IMR-90 (cell line): ENCODE measurements at regions not wholly inside any gene's neighbourhood (a gene's known extent, or its start where the extent isn't known, plus 50 kb on each side); places are given as distances from the start of the nearest gene placed in this dataset.
A peak's percentile ranks its signal among the peaks of the same experiment; 100 is the strongest.

Experiments used
- ATAC-seq: fragments of 200-7000 bp; cut with Tn5 transposase; 2 replicates; pipeline ENCODE4 v1.9.1; 2020; ENCODE audit warnings: low read depth, mild to moderate bottlenecking, moderate library complexity
- BruUV-seq: library from RNA; stranded (reverse); fragments of 400-500 nt; replicated peaks from 2 replicates; lab custom pipeline; 2021; lab: Mats Ljungman, UMichigan
- CTCF ChIA-PET: fragments of 300-600 bp; formaldehyde crosslinking; extraction: SDS; loops from one replicate; lab custom pipeline; 2021; ENCODE audit warnings: antibody characterized with exemption; lab: Yijun Ruan, JAX
- POLR2A ChIA-PET: fragments of 300-600 bp; sonication (Branson Sonifier 250); formaldehyde crosslinking; loops from one replicate; lab custom pipeline; 2022; ENCODE audit warnings: antibody characterized with exemption; ENCODE audit not compliant: unreplicated experiment; lab: Charles Lee
- DNase-seq: peaks from one replicate; pipeline ENCODE4 v3.0.0; 2013
- H2AFZ ChIP-seq: replicated peaks from 2 replicates; pipeline ENCODE3; 2013; ENCODE audit warnings: low read length, mild to moderate bottlenecking; ENCODE audit not compliant: poor library complexity
- H2AK5ac ChIP-seq: 2 replicates; pipeline ENCODE4 v1.6.1; 2013; ENCODE audit warnings: low read depth, low read length, inconsistent platforms
- H2AK9ac ChIP-seq: replicated peaks from 2 replicates; pipeline ENCODE3; 2013; ENCODE audit warnings: mild to moderate bottlenecking, low read depth, low read length, moderate library complexity; ENCODE audit not compliant: poor library complexity
- H2BK120ac ChIP-seq: 2 replicates; pipeline ENCODE4 v1.6.1; 2013; ENCODE audit warnings: low read depth, low read length, inconsistent platforms
- H2BK15ac ChIP-seq: 3 replicates; pipeline ENCODE4 v1.6.1; 2013; ENCODE audit warnings: low read depth, low read length, inconsistent platforms
- H2BK20ac ChIP-seq: 2 replicates; pipeline ENCODE4 v1.6.1; 2013; ENCODE audit warnings: low read depth, mild to moderate bottlenecking, inconsistent platforms, low read length, moderate library complexity
- H2BK5ac ChIP-seq: 2 replicates; pipeline ENCODE4 v1.6.1; 2013; ENCODE audit warnings: mild to moderate bottlenecking, low read depth, low read length, inconsistent platforms; ENCODE audit not compliant: poor library complexity, severe bottlenecking
- H3K14ac ChIP-seq: replicated peaks from 2 replicates; pipeline ENCODE4 v1.6.1; 2013; ENCODE audit warnings: low read depth, low read length, inconsistent platforms
- H3K18ac ChIP-seq: 2 replicates; pipeline ENCODE4 v1.6.1; 2013; ENCODE audit warnings: low read depth, low read length, control low read depth
- H3K23ac ChIP-seq: 2 replicates; pipeline ENCODE4 v1.6.1; 2013; ENCODE audit warnings: low read depth, low read length, inconsistent platforms
- H3K27ac ChIP-seq: 2 replicates; pipeline ENCODE4 v1.5.1; 2013; ENCODE audit warnings: mild to moderate bottlenecking, control low read depth, low read length; ENCODE audit not compliant: insufficient read depth
- H3K27me3 ChIP-seq: 2 replicates; pipeline ENCODE4 v1.6.1; 2013; ENCODE audit warnings: low read length; ENCODE audit not compliant: control insufficient read depth, insufficient read depth
- H3K36me3 ChIP-seq: 2 replicates; pipeline ENCODE4 v1.6.1; 2013; ENCODE audit warnings: low read length, mixed read lengths; ENCODE audit not compliant: control insufficient read depth, insufficient read depth
- H3K4ac ChIP-seq: 2 replicates; pipeline ENCODE4 v1.6.1; 2013; ENCODE audit warnings: low read depth, low read length, inconsistent platforms
- H3K4me1 ChIP-seq: 2 replicates; pipeline ENCODE4 v1.6.1; 2013; ENCODE audit warnings: low read length, mixed read lengths; ENCODE audit not compliant: control insufficient read depth, insufficient read depth
- H3K4me2 ChIP-seq: 2 replicates; pipeline ENCODE4 v1.6.1; 2013; ENCODE audit warnings: low read depth, mild to moderate bottlenecking, control low read depth, low read length, moderate library complexity
- H3K4me3 ChIP-seq: 2 replicates; pipeline ENCODE4 v1.5.1; 2013; ENCODE audit warnings: low read depth, mild to moderate bottlenecking, control low read depth, low read length, moderate library complexity; ENCODE audit not compliant: insufficient read depth
- H3K56ac ChIP-seq: 2 replicates; pipeline ENCODE4 v1.6.1; 2013; ENCODE audit warnings: low read length, inconsistent platforms; ENCODE audit not compliant: insufficient read depth; ENCODE audit errors: extremely low read depth
- H3K79me1 ChIP-seq, 2 experiments: 2 replicates each; pipeline ENCODE4 v1.6.1; 2013; ENCODE audit warnings: low read length in 2 of 2, inconsistent platforms in 1 of 2, low read depth in 1 of 2
- H3K9ac ChIP-seq: 2 replicates; pipeline ENCODE4 v1.6.1; 2013; ENCODE audit warnings: low read depth, low read length, control low read depth
- H3K9me1 ChIP-seq: 2 replicates; pipeline ENCODE4 v1.6.1; 2013; ENCODE audit warnings: low read length, inconsistent platforms; ENCODE audit not compliant: insufficient read depth
- H3K9me3 ChIP-seq: 2 replicates; pipeline ENCODE4 v1.6.1; 2013; ENCODE audit warnings: low read length; ENCODE audit not compliant: control insufficient read depth, insufficient read depth
- H4K20me1 ChIP-seq: 2 replicates; pipeline ENCODE4 v1.6.1; 2013; ENCODE audit warnings: low read length, inconsistent platforms; ENCODE audit not compliant: insufficient read depth
- H4K5ac ChIP-seq: 2 replicates; pipeline ENCODE4 v1.6.1; 2013; ENCODE audit warnings: mild to moderate bottlenecking, low read depth, low read length, control low read depth
- H4K8ac ChIP-seq, 2 experiments: 2 replicates each; pipeline ENCODE4 v1.6.1; 2013; ENCODE audit warnings: low read depth in 2 of 2, low read length in 2 of 2, control low read depth in 1 of 2, inconsistent platforms in 1 of 2
- H4K91ac ChIP-seq: 2 replicates; pipeline ENCODE4 v1.6.1; 2013; ENCODE audit warnings: low read depth, low read length, inconsistent platforms; ENCODE audit not compliant: insufficient read depth
- CHD1 ChIP-seq: IDR thresholded peaks from 2 replicates; pipeline ENCODE4 v1.6.1; 2012; ENCODE audit warnings: low read depth, low read length, improper control_type of control experiment
- MAZ ChIP-seq: IDR thresholded peaks from 2 replicates; pipeline ENCODE4 v1.6.1; 2012; ENCODE audit warnings: low read depth, mild to moderate bottlenecking, low read length, improper control_type of control experiment, moderate library complexity, borderline replicate concordance
- POLR2A ChIP-seq: IDR thresholded peaks from 2 replicates; pipeline ENCODE4 v1.6.1; 2012; ENCODE audit warnings: mild to moderate bottlenecking, low read depth, low read length
- WGBS, 2 experiments: methylation state at CpG; one replicate each; pipeline versions ENCODE4 v1.1.5 to v1.1.7; 2013; ENCODE audit warnings: missing lambda C conversion rate in 2 of 2; ENCODE audit not compliant: insufficient read length in 1 of 2; ENCODE audit errors: extremely low coverage in 2 of 2; 5-methylcytosine and 5-hydroxymethylcytosine counted together
- dilution Hi-C: fragments of 300-500 bp; cut with HindIII; formaldehyde crosslinking; loops from one replicate; pipeline ENCODE4 v1.14.3; 2018; ENCODE audit warnings: low sequenced_read_pairs; ENCODE audit not compliant: unreplicated experiment
- in situ Hi-C: fragments of 300-500 bp; cut with MboI; formaldehyde crosslinking; loops from 3 replicates; pipeline ENCODE4 v1.14.3; 2019; ENCODE audit warnings: low sequenced_read_pairs, inconsistent platforms, mixed read lengths
- intact Hi-C: fragments of 100-400 bp; cut with micrococcal nuclease; formaldehyde crosslinking; loops from 2 replicates; pipeline ENCODE4 v1.10.0; 2022

GRCh38 chr11:70661761-70662501 is 263.6 kb downstream of the CTTN start:
- no peaks in the 10 kb centered on the region for H3K27me3 ChIP-seq
- in situ Hi-C loops (no loop called here), dilution Hi-C loops (no loop called here), intact Hi-C loops (no loop called here)
- no peak overlapping the region for H3K27ac ChIP-seq
- H3K18ac ChIP-seq: no peak overlapping the region
- ATAC-seq (peak; percentile 82), DNase-seq (peak; percentile 43)
- H3K4me3 ChIP-seq: peak overlapping the region; percentile 35
- H2BK120ac ChIP-seq: no peak overlapping the region
- H3K14ac ChIP-seq: no peak overlapping the region
- H2AK5ac ChIP-seq: no peak overlapping the region
- peaks cover 2% of the 10 kb centered on the region; the same call in 1 of the 2 replicates for H4K20me1 ChIP-seq
- H3K36me3 ChIP-seq: no peaks in the 10 kb centered on the region
- H4K8ac ChIP-seq: no peak overlapping the region
- no TSS peak for BruUV-seq
- H4K91ac ChIP-seq: no peak overlapping the region
- CTCF ChIA-PET: interaction anchor here (0.6 kb wide), 2 partner anchors 56 to 84 kb away, joined by 3 read pairs; no protein-coding TSS in a partner anchor
- no peak overlapping the region for H3K4ac ChIP-seq
- H2AFZ ChIP-seq: peak overlapping the region; percentile 71
- WGBS, 2 experiments: 0% methylated on average over 10 of the region's 54 CpGs; no CpG with 5 or more reads in 1 of the 2 experiments
- POLR2A ChIA-PET: no interaction called here
- H3K9me1 ChIP-seq: 0 out of 2 replicates have a peak, but pooled peaks cover 4% of the 10 kb centered on the region
- H3K79me1 ChIP-seq: no peaks in the 10 kb centered on the region
- H3K4me1 ChIP-seq: peaks cover 3% of the 10 kb centered on the region; the same call in 1 of the 2 replicates
- TF ChIP-seq POLR2A (peak; percentile 39; the same call in 1 of the 2 replicates), MAZ (peak; percentile 57; the same call in 1 of the 2 replicates), CHD1 (no peak)
- no peak overlapping the region for H2BK20ac ChIP-seq
- peak overlapping the region; percentile 34 for H3K4me2 ChIP-seq
- H3K23ac ChIP-seq: no peak overlapping the region
- no peak overlapping the region for H4K5ac ChIP-seq
- peak overlapping the region; percentile 48 for H2AK9ac ChIP-seq
- no peak overlapping the region for H2BK15ac ChIP-seq
- H3K9ac ChIP-seq: no peak overlapping the region
- H3K56ac ChIP-seq: no peak overlapping the region
- H3K9me3 ChIP-seq: no peaks in the 10 kb centered on the region
- H2BK5ac ChIP-seq: no peak overlapping the region
